ENCODE measurements at regions not wholly inside any gene's neighbourhood (a gene's known extent, or its start where the extent isn't known, plus 50 kb on each side); places are given as distances from the start of the nearest gene placed in this dataset.

GRCh38 chr1:91076834-91077233, 55.0 kb upstream of the ZNF644 start:
- Mint-ChIP-seq H3K27ac (peak overlapping the region; percentile 10; the same call in 1 of the 2 replicates), H3K4me3 (no peak overlapping the region), H3K4me1 (peaks cover 7% of the 10 kb centered on the region), H3K9me3 (no peaks in the 10 kb centered on the region), H3K36me3 (no peaks in the 10 kb centered on the region), H3K27me3 (ENCODE audit: low read depth) (no peaks in the 10 kb centered on the region)
- ChIA-PET CTCF (interaction anchor here (0.5 kb wide), 1 partner anchor 251 kb away, joined by 3 read pairs; no protein-coding TSS in a partner anchor), POLR2A (no interaction called here)
- no peak for TF ChIP-seq NR1H2 (CRISPR knock-in tag; IDR thresholded peaks at IDR 0.05)
- no peak for TF ChIP-seq IRF2 (CRISPR knock-in tag; IDR thresholded peaks at IDR 0.05; ENCODE audit: borderline replicate concordance, low read depth)
- TF ChIP-seq, protein P1, sequence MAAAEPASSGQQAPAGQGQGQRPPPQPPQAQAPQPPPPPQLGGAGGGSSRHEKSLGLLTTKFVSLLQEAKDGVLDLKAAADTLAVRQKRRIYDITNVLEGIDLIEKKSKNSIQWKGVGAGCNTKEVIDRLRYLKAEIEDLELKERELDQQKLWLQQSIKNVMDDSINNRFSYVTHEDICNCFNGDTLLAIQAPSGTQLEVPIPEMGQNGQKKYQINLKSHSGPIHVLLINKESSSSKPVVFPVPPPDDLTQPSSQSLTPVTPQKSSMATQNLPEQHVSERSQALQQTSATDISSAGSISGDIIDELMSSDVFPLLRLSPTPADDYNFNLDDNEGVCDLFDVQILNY (CRISPR knock-in tag; IDR thresholded peaks at IDR 0.05): no peak
- TF ChIP-seq FOXP1 (CRISPR knock-in tag; IDR thresholded peaks at IDR 0.05; ENCODE audit: borderline replicate concordance): no peak
- TF ChIP-seq SP1 (CRISPR knock-in tag; conservative IDR thresholded peaks at IDR 0.05): no peak
- TF ChIP-seq, protein P2, sequence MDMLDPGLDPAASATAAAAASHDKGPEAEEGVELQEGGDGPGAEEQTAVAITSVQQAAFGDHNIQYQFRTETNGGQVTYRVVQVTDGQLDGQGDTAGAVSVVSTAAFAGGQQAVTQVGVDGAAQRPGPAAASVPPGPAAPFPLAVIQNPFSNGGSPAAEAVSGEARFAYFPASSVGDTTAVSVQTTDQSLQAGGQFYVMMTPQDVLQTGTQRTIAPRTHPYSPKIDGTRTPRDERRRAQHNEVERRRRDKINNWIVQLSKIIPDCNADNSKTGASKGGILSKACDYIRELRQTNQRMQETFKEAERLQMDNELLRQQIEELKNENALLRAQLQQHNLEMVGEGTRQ (CRISPR knock-in tag; IDR thresholded peaks at IDR 0.05): peak; percentile 59; the same call in 1 of the 2 replicates
- ATAC-seq (peak; percentile 50; the same call in 1 of the 2 replicates), DNase-seq (ENCODE audit: low spot score) (no peak)

DNA sequence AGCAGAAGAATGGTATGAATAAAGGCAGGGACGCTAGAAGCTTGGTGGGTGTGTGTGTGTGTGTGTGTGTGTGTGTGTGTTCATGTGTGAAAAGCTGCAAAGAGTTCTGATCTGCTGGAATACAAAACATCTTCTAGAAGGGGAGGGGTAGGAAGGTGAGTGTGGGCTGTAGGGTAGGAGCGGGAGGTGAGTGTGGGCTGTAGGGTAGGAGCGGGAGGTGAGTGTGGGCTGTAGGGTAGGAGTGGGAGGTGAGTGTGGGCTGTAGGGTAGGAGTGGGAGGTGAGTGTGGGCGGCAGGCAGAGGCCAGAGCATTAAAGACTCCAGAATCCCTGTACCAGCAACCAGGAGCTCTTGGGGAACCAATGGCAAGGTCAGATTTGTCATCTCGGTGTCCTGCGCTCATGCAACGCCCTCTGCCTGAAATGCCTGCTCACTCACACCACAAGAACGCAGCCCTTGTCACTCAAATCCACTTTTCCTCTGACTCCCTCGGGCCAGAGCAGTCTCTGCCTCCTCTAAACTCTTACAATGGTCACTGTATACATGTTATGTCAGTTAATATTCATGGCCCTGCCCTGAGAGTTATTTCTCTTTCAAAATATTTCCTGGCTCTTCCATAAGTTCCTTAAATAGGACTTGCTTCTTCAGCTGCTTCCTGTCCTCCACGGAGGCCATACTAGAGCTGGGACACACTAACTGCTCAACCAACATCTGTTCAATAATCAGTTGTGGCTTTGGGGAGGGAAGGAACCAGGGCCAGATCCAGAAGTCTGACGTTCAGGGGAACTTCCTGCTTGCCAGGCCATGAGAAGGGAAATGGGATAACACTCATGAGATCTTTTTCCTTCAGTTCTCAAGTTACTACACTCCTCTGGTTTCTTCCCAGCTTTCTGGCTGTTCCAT, 53.6 kb upstream of the ZNF644 start:
- H3K27ac Mint-ChIP-seq: no peak overlapping the region
- no peak for DNase-seq (ENCODE audit: low spot score)
- no peaks in the 10 kb centered on the region for H3K9me3 Mint-ChIP-seq
- peak; percentile 32; the same call in 1 of the 2 replicates for ATAC-seq
- ChIA-PET CTCF (interaction anchor here (0.6 to 0.9 kb wide), 2 partner anchors 90 to 148 kb away, joined by 3 to 4 read pairs; no protein-coding TSS in a partner anchor), POLR2A (no interaction called here)
- no peak for TF ChIP-seq GRHL2 (CRISPR knock-in tag; IDR thresholded peaks at IDR 0.05; ENCODE audit: insufficient replicate concordance, severe bottlenecking)
- no peak for TF ChIP-seq ESRRA (CRISPR knock-in tag; IDR thresholded peaks at IDR 0.05; ENCODE audit: borderline replicate concordance)
- no peak for TF ChIP-seq GTF2I (CRISPR knock-in tag; conservative IDR thresholded peaks at IDR 0.05)
- no peak for TF ChIP-seq NFYB (CRISPR knock-in tag; conservative IDR thresholded peaks at IDR 0.05; ENCODE audit: low read depth)
- TF ChIP-seq SMAD4 (CRISPR knock-in tag; IDR thresholded peaks at IDR 0.05): no peak
- no peak for TF ChIP-seq ZNF263 (CRISPR knock-in tag; IDR thresholded peaks at IDR 0.05; ENCODE audit: low read depth)
- TF ChIP-seq, protein P3, sequence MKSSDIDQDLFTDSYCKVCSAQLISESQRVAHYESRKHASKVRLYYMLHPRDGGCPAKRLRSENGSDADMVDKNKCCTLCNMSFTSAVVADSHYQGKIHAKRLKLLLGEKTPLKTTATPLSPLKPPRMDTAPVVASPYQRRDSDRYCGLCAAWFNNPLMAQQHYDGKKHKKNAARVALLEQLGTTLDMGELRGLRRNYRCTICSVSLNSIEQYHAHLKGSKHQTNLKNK (CRISPR knock-in tag; IDR thresholded peaks at IDR 0.05): no peak
- peaks cover 12% of the 10 kb centered on the region for H3K4me1 Mint-ChIP-seq
- no peaks in the 10 kb centered on the region for H3K27me3 Mint-ChIP-seq (ENCODE audit: low read depth)
- no peak overlapping the region for H3K4me3 Mint-ChIP-seq
- H3K36me3 Mint-ChIP-seq: no peaks in the 10 kb centered on the region

DNA sequence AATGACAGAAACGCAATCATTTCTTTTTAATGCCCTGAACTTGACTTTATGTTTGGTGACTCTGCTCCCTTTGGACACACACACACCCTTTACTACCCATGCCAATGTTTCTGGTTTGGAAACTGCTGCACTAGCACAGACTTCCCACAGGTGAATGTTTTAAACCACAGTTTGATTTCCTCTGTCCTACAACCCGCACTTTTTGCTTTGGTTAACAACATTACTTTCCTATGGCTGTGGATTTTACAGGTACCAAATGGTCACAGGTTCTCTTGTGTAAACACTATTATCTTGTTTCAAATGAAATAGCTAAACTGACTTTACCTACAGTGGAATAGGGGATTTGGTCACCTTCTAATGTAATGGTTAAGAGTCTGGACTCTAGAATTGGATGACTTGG, 51.5 kb upstream of the ZNF644 start:
- Mint-ChIP-seq H3K4me1 (peaks cover 15% of the 10 kb centered on the region), H3K36me3 (no peaks in the 10 kb centered on the region), H3K27me3 (ENCODE audit: low read depth) (no peaks in the 10 kb centered on the region), H3K4me3 (no peak overlapping the region), H3K9me3 (no peaks in the 10 kb centered on the region), H3K27ac (no peak overlapping the region)
- no peak for DNase-seq (ENCODE audit: low spot score)
- CTCF ChIA-PET: no interaction called here
- no peak for ATAC-seq
- POLR2A ChIA-PET: no interaction called here
- TF ChIP-seq FOXK1 (CRISPR knock-in tag; IDR thresholded peaks at IDR 0.05) (no peak), STAT6 (CRISPR knock-in tag; conservative IDR thresholded peaks at IDR 0.05; ENCODE audit: low read depth) (no peak), NFE2L1 (CRISPR knock-in tag; IDR thresholded peaks at IDR 0.05) (no peak)
- TF ChIP-seq, protein P4, sequence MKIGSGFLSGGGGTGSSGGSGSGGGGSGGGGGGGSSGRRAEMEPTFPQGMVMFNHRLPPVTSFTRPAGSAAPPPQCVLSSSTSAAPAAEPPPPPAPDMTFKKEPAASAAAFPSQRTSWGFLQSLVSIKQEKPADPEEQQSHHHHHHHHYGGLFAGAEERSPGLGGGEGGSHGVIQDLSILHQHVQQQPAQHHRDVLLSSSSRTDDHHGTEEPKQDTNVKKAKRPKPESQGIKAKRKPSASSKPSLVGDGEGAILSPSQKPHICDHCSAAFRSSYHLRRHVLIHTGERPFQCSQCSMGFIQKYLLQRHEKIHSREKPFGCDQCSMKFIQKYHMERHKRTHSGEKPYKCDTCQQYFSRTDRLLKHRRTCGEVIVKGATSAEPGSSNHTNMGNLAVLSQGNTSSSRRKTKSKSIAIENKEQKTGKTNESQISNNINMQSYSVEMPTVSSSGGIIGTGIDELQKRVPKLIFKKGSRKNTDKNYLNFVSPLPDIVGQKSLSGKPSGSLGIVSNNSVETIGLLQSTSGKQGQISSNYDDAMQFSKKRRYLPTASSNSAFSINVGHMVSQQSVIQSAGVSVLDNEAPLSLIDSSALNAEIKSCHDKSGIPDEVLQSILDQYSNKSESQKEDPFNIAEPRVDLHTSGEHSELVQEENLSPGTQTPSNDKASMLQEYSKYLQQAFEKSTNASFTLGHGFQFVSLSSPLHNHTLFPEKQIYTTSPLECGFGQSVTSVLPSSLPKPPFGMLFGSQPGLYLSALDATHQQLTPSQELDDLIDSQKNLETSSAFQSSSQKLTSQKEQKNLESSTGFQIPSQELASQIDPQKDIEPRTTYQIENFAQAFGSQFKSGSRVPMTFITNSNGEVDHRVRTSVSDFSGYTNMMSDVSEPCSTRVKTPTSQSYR (CRISPR knock-in tag; IDR thresholded peaks at IDR 0.05): no peak
- TF ChIP-seq, protein P5, sequence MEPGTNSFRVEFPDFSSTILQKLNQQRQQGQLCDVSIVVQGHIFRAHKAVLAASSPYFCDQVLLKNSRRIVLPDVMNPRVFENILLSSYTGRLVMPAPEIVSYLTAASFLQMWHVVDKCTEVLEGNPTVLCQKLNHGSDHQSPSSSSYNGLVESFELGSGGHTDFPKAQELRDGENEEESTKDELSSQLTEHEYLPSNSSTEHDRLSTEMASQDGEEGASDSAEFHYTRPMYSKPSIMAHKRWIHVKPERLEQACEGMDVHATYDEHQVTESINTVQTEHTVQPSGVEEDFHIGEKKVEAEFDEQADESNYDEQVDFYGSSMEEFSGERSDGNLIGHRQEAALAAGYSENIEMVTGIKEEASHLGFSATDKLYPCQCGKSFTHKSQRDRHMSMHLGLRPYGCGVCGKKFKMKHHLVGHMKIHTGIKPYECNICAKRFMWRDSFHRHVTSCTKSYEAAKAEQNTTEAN (CRISPR knock-in tag; IDR thresholded peaks at IDR 0.05): no peak
- TF ChIP-seq, protein P6, sequence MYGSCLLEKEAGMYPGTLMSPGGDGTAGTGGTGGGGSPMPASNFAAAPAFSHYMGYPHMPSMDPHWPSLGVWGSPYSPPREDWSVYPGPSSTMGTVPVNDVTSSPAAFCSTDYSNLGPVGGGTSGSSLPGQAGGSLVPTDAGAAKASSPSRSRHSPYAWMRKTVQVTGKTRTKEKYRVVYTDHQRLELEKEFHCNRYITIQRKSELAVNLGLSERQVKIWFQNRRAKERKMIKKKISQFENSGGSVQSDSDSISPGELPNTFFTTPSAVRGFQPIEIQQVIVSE (CRISPR knock-in tag; IDR thresholded peaks at IDR 0.05; ENCODE audit: borderline replicate concordance): no peak
